Large intestine (tissue), 3 donors: ENCODE measurements at regions not wholly inside any gene's neighbourhood (a gene's known extent, or its start where the extent isn't known, plus 50 kb on each side); places are given as distances from the start of the nearest gene placed in this dataset.
A peak's percentile ranks its signal among the peaks of the same experiment; 100 is the strongest.

ENCODE experiments used
- DNase-seq, 2 donors: peaks; one replicate each; pipeline versions ENCODE4 v3.0.0 to v3.0.0-alpha.2; 2013
- H3K27ac ChIP-seq: one replicate; pipeline ENCODE4 v1.5.1; 2013; ENCODE audit warnings: low read length
- H3K27me3 ChIP-seq: 2 replicates; pipeline ENCODE4 v1.6.1; 2013; ENCODE audit warnings: low read length; ENCODE audit not compliant: control insufficient read depth, insufficient read depth
- H3K36me3 ChIP-seq: 2 replicates; pipeline ENCODE4 v1.6.1; 2013; ENCODE audit warnings: low read length; ENCODE audit not compliant: control insufficient read depth, insufficient read depth
- H3K4me1 ChIP-seq: one replicate; pipeline ENCODE4 v1.6.1; 2013; ENCODE audit warnings: low read length; ENCODE audit not compliant: control insufficient read depth, insufficient read depth
- H3K4me3 ChIP-seq: one replicate; pipeline ENCODE4 v1.5.1; 2013; ENCODE audit warnings: low read length
- H3K9me3 ChIP-seq: one replicate; pipeline ENCODE4 v1.6.1; 2013; ENCODE audit warnings: mild to moderate bottlenecking, low read depth, low read length, moderate library complexity; ENCODE audit not compliant: control insufficient read depth
- WGBS: methylation state at CpG from one replicate; pipeline ENCODE4 v1.1.5; 2013; ENCODE audit warnings: low lambda C conversion rate; ENCODE audit not compliant: insufficient coverage; 5-methylcytosine and 5-hydroxymethylcytosine counted together

- H3K27me3 ChIP-seq = no peaks in the 10 kb centered on the region
Observed at GRCh38 chr10:4061441-4061951, 276.5 kb upstream of the KLF6 start.

GRCh38 chr10:4059471-4060138, 274.6 kb upstream of the KLF6 start:
- no peak for DNase-seq
- Histone ChIP-seq H3K27ac (no peak overlapping the region), H3K9me3 (no peaks in the 10 kb centered on the region), H3K4me3 (no peak overlapping the region), H3K4me1 (peaks cover 12% of the 10 kb centered on the region), H3K36me3 (no peaks in the 10 kb centered on the region), H3K27me3 (no peaks in the 10 kb centered on the region)
- 80% methylated on average over 1 of the region's 11 CpGs for WGBS

More at GRCh38 chr10:4061441-4061951, 276.5 kb upstream of the KLF6 start:
- Histone ChIP-seq H3K27ac (no peak overlapping the region), H3K9me3 (no peaks in the 10 kb centered on the region), H3K4me3 (no peak overlapping the region), H3K4me1 (peaks cover 15% of the 10 kb centered on the region), H3K36me3 (no peaks in the 10 kb centered on the region)
- WGBS = no CpG with 5 or more reads among the region's 7 CpGs
- peak in 1 of 2 donors; percentile 56 for DNase-seq

- Histone ChIP-seq H3K4me3 (no peak overlapping the region), H3K36me3 (no peaks in the 10 kb centered on the region), H3K27me3 (no peaks in the 10 kb centered on the region), H3K27ac (no peak overlapping the region), H3K9me3 (no peaks in the 10 kb centered on the region), H3K4me1 (peaks cover 12% of the 10 kb centered on the region)
- WGBS = 50% methylated on average over 3 of the region's 10 CpGs
- peak in 1 of 2 donors; percentile 61 for DNase-seq
Observed at GRCh38 chr10:4058514-4059029, 273.6 kb upstream of the KLF6 start.

- Histone ChIP-seq H3K4me1 (peaks cover 12% of the 10 kb centered on the region), H3K36me3 (no peaks in the 10 kb centered on the region), H3K9me3 (no peaks in the 10 kb centered on the region), H3K27ac (no peak overlapping the region), H3K4me3 (no peak overlapping the region), H3K27me3 (no peaks in the 10 kb centered on the region)
- DNase-seq = no peak
- 86% methylated on average over 6 of the region's 6 CpGs for WGBS
Observed at GRCh38 chr10:4057725-4058513, 272.9 kb upstream of the KLF6 start.

- Histone ChIP-seq H3K4me3 (no peak overlapping the region), H3K4me1 (peaks cover 12% of the 10 kb centered on the region), H3K9me3 (no peaks in the 10 kb centered on the region), H3K27me3 (no peaks in the 10 kb centered on the region), H3K36me3 (no peaks in the 10 kb centered on the region), H3K27ac (no peak overlapping the region)
- whole genome bisulfite sequencing = 67% methylated on average over 1 of the region's 6 CpGs
- no peak for DNase-seq
Observed at GRCh38 chr10:4057021-4057420, 272.0 kb upstream of the KLF6 start.

GRCh38 chr10:4054656-4055435, 269.8 kb upstream of the KLF6 start:
- no peaks in the 10 kb centered on the region for H3K27me3 ChIP-seq
- no peak overlapping the region for H3K4me3 ChIP-seq
- no peak overlapping the region for H3K27ac ChIP-seq
- WGBS = 60% methylated on average over 2 of the region's 6 CpGs
- H3K36me3 ChIP-seq = no peaks in the 10 kb centered on the region
- H3K4me1 ChIP-seq = peaks cover 10% of the 10 kb centered on the region
- no peaks in the 10 kb centered on the region for H3K9me3 ChIP-seq
- no peak for DNase-seq

GRCh38 chr10:4053940-4054339, 268.9 kb upstream of the KLF6 start:
- no CpG with 5 or more reads among the region's 8 CpGs for WGBS
- no peak overlapping the region for H3K4me3 ChIP-seq
- H3K36me3 ChIP-seq = no peaks in the 10 kb centered on the region
- DNase-seq = no peak
- H3K27me3 ChIP-seq = no peaks in the 10 kb centered on the region
- H3K4me1 ChIP-seq = peaks cover 6% of the 10 kb centered on the region
- no peaks in the 10 kb centered on the region for H3K9me3 ChIP-seq
- no peak overlapping the region for H3K27ac ChIP-seq

- no peak for DNase-seq
- no peak overlapping the region for H3K27ac ChIP-seq
- no peaks in the 10 kb centered on the region for H3K4me1 ChIP-seq
- no peaks in the 10 kb centered on the region for H3K27me3 ChIP-seq
- 100% methylated on average over 1 of the region's 9 CpGs for WGBS
- no peak overlapping the region for H3K4me3 ChIP-seq
- H3K9me3 ChIP-seq = no peaks in the 10 kb centered on the region
- no peaks in the 10 kb centered on the region for H3K36me3 ChIP-seq
Observed at GRCh38 chr10:4051641-4052151, 266.7 kb upstream of the KLF6 start.

- Histone ChIP-seq H3K27ac (no peak overlapping the region), H3K27me3 (no peaks in the 10 kb centered on the region), H3K9me3 (no peaks in the 10 kb centered on the region), H3K4me1 (no peaks in the 10 kb centered on the region), H3K4me3 (no peak overlapping the region), H3K36me3 (no peaks in the 10 kb centered on the region)
- peak in 1 of 2 donors; percentile 27 for DNase-seq
- 52% methylated on average over 6 of the region's 8 CpGs for WGBS
Observed at GRCh38 chr10:4051011-4051640, 266.1 kb upstream of the KLF6 start.
